Trophoblast cell (in vitro differentiated cells and primary cell): ENCODE measurements at regions not wholly inside any gene's neighbourhood (a gene's known extent, or its start where the extent isn't known, plus 50 kb on each side); places are given as distances from the start of the nearest gene placed in this dataset.

Experiments used
- DNase-seq, 2 donors: peaks; one replicate each; pipeline ENCODE4 v3.0.0-alpha.2; 2016
- H2AFZ ChIP-seq: 2 replicates; pipeline ENCODE4 v1.6.1; 2013; ENCODE audit warnings: low read length, moderate library complexity, mild to moderate bottlenecking; ENCODE audit not compliant: insufficient read depth, poor library complexity
- H2AK5ac ChIP-seq: 2 replicates; pipeline ENCODE4 v1.6.1; 2013; ENCODE audit warnings: mild to moderate bottlenecking, low read length
- H2BK120ac ChIP-seq: 2 replicates; pipeline ENCODE4 v1.6.1; 2013; ENCODE audit warnings: low read length, mild to moderate bottlenecking, moderate library complexity; ENCODE audit not compliant: insufficient read depth, poor library complexity
- H2BK12ac ChIP-seq: 2 replicates; pipeline ENCODE4 v1.6.1; 2013; ENCODE audit warnings: mild to moderate bottlenecking, low read length, moderate library complexity
- H2BK5ac ChIP-seq: 2 replicates; pipeline ENCODE4 v1.6.1; 2013; ENCODE audit warnings: low read length, low read depth, moderate library complexity, mild to moderate bottlenecking; ENCODE audit not compliant: poor library complexity
- H3K14ac ChIP-seq: 2 replicates; pipeline ENCODE4 v1.6.1; 2013; ENCODE audit warnings: mild to moderate bottlenecking, low read length
- H3K18ac ChIP-seq: 2 replicates; pipeline ENCODE4 v1.6.1; 2013; ENCODE audit warnings: mild to moderate bottlenecking, low read length
- H3K23ac ChIP-seq: 2 replicates; pipeline ENCODE4 v1.6.1; 2013; ENCODE audit warnings: low read length
- H3K27ac ChIP-seq: 2 replicates; pipeline ENCODE4 v1.5.1; 2013; ENCODE audit warnings: low read depth, mild to moderate bottlenecking, inconsistent platforms, low read length, moderate library complexity
- H3K27me3 ChIP-seq: 2 replicates; pipeline ENCODE4 v1.6.1; 2013; ENCODE audit warnings: inconsistent platforms, mild to moderate bottlenecking, low read length, moderate library complexity; ENCODE audit not compliant: insufficient read depth
- H3K36me3 ChIP-seq, 2 experiments: 1 replicate in 1 of 2; 2 replicates in 1 of 2; pipeline ENCODE4 v1.6.1; 2013; ENCODE audit warnings: low read length in 2 of 2, mild to moderate bottlenecking in 2 of 2, moderate library complexity in 1 of 2; ENCODE audit not compliant: insufficient read depth in 2 of 2, control insufficient read depth in 1 of 2
- H3K4ac ChIP-seq: 2 replicates; pipeline ENCODE4 v1.6.1; 2013; ENCODE audit warnings: low read depth, mild to moderate bottlenecking, low read length, moderate library complexity
- H3K4me1 ChIP-seq, 2 experiments: 1 replicate in 1 of 2; 2 replicates in 1 of 2; pipeline ENCODE4 v1.6.1; 2013; ENCODE audit warnings: low read length in 2 of 2, mild to moderate bottlenecking in 2 of 2, moderate library complexity in 1 of 2; ENCODE audit not compliant: insufficient read depth in 2 of 2, control insufficient read depth in 1 of 2
- H3K4me2 ChIP-seq: 2 replicates; pipeline ENCODE4 v1.6.1; 2013; ENCODE audit warnings: inconsistent platforms, mild to moderate bottlenecking, low read length, moderate library complexity
- H3K4me3 ChIP-seq: 2 replicates; pipeline ENCODE4 v1.5.1; 2013; ENCODE audit warnings: mild to moderate bottlenecking, low read depth, low read length, inconsistent platforms
- H3K79me1 ChIP-seq: one replicate; pipeline ENCODE4 v1.6.1; 2013; ENCODE audit warnings: low read length
- H3K79me2 ChIP-seq: 2 replicates; pipeline ENCODE4 v1.6.1; 2013; ENCODE audit warnings: low read length, mild to moderate bottlenecking; ENCODE audit not compliant: control insufficient read depth, insufficient read depth, poor library complexity
- H3K9ac ChIP-seq: 2 replicates; pipeline ENCODE4 v1.6.1; 2013; ENCODE audit warnings: mild to moderate bottlenecking, low read length
- H3K9me3 ChIP-seq: 2 replicates; pipeline ENCODE4 v1.6.1; 2013; ENCODE audit warnings: low read depth, mild to moderate bottlenecking, control low read depth, inconsistent platforms, low read length; ENCODE audit not compliant: insufficient read depth
- H4K12ac ChIP-seq: 2 replicates; pipeline ENCODE4 v1.6.1; 2013; ENCODE audit warnings: low read depth, mild to moderate bottlenecking, low read length, moderate library complexity
- H4K8ac ChIP-seq: 2 replicates; pipeline ENCODE4 v1.6.1; 2013; ENCODE audit warnings: low read depth, mild to moderate bottlenecking, low read length, moderate library complexity
- H4K91ac ChIP-seq: one replicate; pipeline ENCODE4 v1.6.1; 2013; ENCODE audit warnings: low read depth, mild to moderate bottlenecking, low read length, moderate library complexity
- WGBS: extraction: QIAGEN DNeasy Blood & Tissue Kit; methylation state at CpG from one replicate; pipeline ENCODE4 v1.1.7; 2013; ENCODE audit warnings: missing lambda C conversion rate; ENCODE audit not compliant: insufficient read length, insufficient coverage; ENCODE audit errors: extremely low coverage; 5-methylcytosine and 5-hydroxymethylcytosine counted together

DNA sequence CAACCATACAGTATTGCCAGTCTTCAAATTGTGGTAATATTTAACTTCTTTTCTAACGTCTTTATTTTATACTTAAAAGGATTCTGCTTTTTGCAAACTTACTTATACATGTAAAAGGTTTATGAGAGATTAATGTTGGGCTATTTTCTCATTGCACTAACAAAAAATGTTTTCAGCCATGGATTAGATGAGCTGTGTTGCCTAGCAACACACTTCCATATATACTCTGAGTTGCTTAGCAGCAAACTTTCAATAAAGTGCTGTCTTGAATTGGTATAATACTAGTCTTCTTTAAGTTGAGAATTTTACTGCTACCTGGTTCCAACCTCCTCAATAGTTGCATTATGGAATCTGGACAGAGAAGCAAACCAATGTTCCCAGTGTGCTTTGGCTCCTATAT lies 777.4 kb upstream of the PCDH9 start:
- Histone ChIP-seq H3K18ac (no peak overlapping the region), H3K9me3 (peaks cover 2% of the 10 kb centered on the region), H2AFZ (no peak overlapping the region), H4K12ac (no peak overlapping the region), H3K36me3 (no peaks in the 10 kb centered on the region), H2BK12ac (no peak overlapping the region), H3K14ac (no peak overlapping the region), H3K23ac (no peak overlapping the region), H3K79me2 (no peaks in the 10 kb centered on the region), H3K4me1 (no peaks in the 10 kb centered on the region), H3K4me2 (no peak overlapping the region), H3K9ac (no peak overlapping the region), H2AK5ac (no peak overlapping the region), H3K4ac (no peak overlapping the region), H3K27ac (no peak overlapping the region), H4K8ac (no peak overlapping the region), H2BK120ac (no peak overlapping the region), H3K79me1 (no peaks in the 10 kb centered on the region), H4K91ac (no peak overlapping the region), H3K4me3 (no peak overlapping the region), H3K27me3 (no peaks in the 10 kb centered on the region), H2BK5ac (no peak overlapping the region)
- DNase-seq: no peak
- no CpG with 5 or more reads among the region's 1 CpG for WGBS

GRCh38 chr13:67996101-67996500 lies 766.0 kb upstream of the PCDH9 start:
- no peak overlapping the region for H2BK5ac ChIP-seq
- H3K27me3 ChIP-seq: no peaks in the 10 kb centered on the region
- H3K27ac ChIP-seq: no peak overlapping the region
- H3K18ac ChIP-seq: no peak overlapping the region
- no peak overlapping the region for H2BK120ac ChIP-seq
- DNase-seq: no peak
- H2AK5ac ChIP-seq: no peak overlapping the region
- H4K8ac ChIP-seq: no peak overlapping the region
- no peak overlapping the region for H2AFZ ChIP-seq
- no peak overlapping the region for H3K9ac ChIP-seq
- H3K79me1 ChIP-seq: no peaks in the 10 kb centered on the region
- no peaks in the 10 kb centered on the region for H3K4me1 ChIP-seq
- no peak overlapping the region for H2BK12ac ChIP-seq
- no peak overlapping the region for H3K4ac ChIP-seq
- H3K4me2 ChIP-seq: no peak overlapping the region
- no peak overlapping the region for H3K4me3 ChIP-seq
- H3K79me2 ChIP-seq: no peaks in the 10 kb centered on the region
- no peaks in the 10 kb centered on the region for H3K9me3 ChIP-seq
- no peaks in the 10 kb centered on the region for H3K36me3 ChIP-seq
- H4K12ac ChIP-seq: no peak overlapping the region
- no peak overlapping the region for H3K14ac ChIP-seq
- no CpG with 5 or more reads among the region's 11 CpGs for whole genome bisulfite sequencing
- no peak overlapping the region for H3K23ac ChIP-seq
- H4K91ac ChIP-seq: no peak overlapping the region

DNA sequence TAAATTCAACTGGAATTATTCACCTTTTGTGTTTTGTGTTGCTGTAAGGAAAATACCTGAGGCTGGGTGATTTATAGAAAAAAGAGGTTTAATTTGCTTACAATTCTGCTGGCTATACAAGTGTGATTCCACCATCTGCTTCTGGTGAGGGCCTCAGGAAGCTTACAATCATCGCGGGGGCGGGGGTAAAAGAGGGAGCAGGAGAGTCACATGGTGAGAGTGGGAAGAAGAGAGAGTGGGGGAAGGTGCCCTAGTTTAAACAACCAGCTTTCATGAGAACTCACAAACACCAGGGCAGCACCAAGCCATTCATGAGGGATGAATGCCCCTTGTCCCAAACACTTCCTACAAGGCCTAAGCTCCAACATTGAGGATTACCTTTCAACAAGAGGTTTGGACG lies 760.7 kb upstream of the PCDH9 start:
- H3K36me3 ChIP-seq: no peaks in the 10 kb centered on the region
- no peak overlapping the region for H2BK12ac ChIP-seq
- H3K4ac ChIP-seq: no peak overlapping the region
- no peak overlapping the region for H3K23ac ChIP-seq
- no peak overlapping the region for H3K14ac ChIP-seq
- no peak overlapping the region for H4K91ac ChIP-seq
- no peaks in the 10 kb centered on the region for H3K79me2 ChIP-seq
- H2BK120ac ChIP-seq: no peak overlapping the region
- no peak overlapping the region for H3K27ac ChIP-seq
- no peak for DNase-seq
- H3K9ac ChIP-seq: no peak overlapping the region
- H2BK5ac ChIP-seq: no peak overlapping the region
- H3K9me3 ChIP-seq: no peaks in the 10 kb centered on the region
- no CpG with 5 or more reads among the region's 4 CpGs for WGBS
- no peak overlapping the region for H3K18ac ChIP-seq
- no peaks in the 10 kb centered on the region for H3K79me1 ChIP-seq
- no peak overlapping the region for H4K8ac ChIP-seq
- H2AK5ac ChIP-seq: no peak overlapping the region
- no peaks in the 10 kb centered on the region for H3K27me3 ChIP-seq
- no peaks in the 10 kb centered on the region for H3K4me1 ChIP-seq
- H4K12ac ChIP-seq: no peak overlapping the region
- H3K4me3 ChIP-seq: no peak overlapping the region
- no peak overlapping the region for H2AFZ ChIP-seq
- no peak overlapping the region for H3K4me2 ChIP-seq

DNA sequence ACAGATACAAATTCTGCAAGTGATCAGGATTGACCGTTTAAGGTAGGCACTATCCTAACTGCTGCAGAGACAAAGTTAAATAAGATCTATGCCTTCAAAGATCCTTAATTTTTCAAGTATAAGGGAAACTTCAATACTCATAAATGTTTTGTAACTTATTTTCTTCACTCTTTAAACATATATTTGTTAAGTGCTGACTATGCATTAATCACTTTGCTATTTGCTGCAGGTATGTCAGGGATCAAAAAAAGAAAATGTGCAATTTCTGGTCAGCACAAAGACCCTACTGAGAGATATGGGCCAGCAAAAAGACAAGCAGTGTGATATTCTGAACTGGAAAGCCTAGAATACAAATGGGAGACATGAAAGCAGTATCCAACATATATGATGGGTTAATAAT lies 756.1 kb upstream of the PCDH9 start:
- no peak overlapping the region for H4K8ac ChIP-seq
- no peaks in the 10 kb centered on the region for H3K79me2 ChIP-seq
- no peak overlapping the region for H4K91ac ChIP-seq
- no peak overlapping the region for H3K4ac ChIP-seq
- no peaks in the 10 kb centered on the region for H3K27me3 ChIP-seq
- DNase-seq: no peak
- no peak overlapping the region for H2BK12ac ChIP-seq
- H2BK5ac ChIP-seq: no peak overlapping the region
- no CpG with 5 or more reads among the region's 1 CpG for WGBS
- no peak overlapping the region for H3K9ac ChIP-seq
- no peak overlapping the region for H3K23ac ChIP-seq
- H2BK120ac ChIP-seq: no peak overlapping the region
- H2AFZ ChIP-seq: no peak overlapping the region
- H3K18ac ChIP-seq: no peak overlapping the region
- H3K14ac ChIP-seq: no peak overlapping the region
- H3K4me1 ChIP-seq: no peaks in the 10 kb centered on the region
- no peaks in the 10 kb centered on the region for H3K9me3 ChIP-seq
- no peak overlapping the region for H4K12ac ChIP-seq
- H3K27ac ChIP-seq: no peak overlapping the region
- H2AK5ac ChIP-seq: no peak overlapping the region
- H3K4me2 ChIP-seq: no peak overlapping the region
- H3K36me3 ChIP-seq: no peaks in the 10 kb centered on the region
- H3K4me3 ChIP-seq: no peak overlapping the region
- no peaks in the 10 kb centered on the region for H3K79me1 ChIP-seq
